Fibroblast of lung (primary cell): ENCODE measurements at regions not wholly inside any gene's neighbourhood (a gene's known extent, or its start where the extent isn't known, plus 50 kb on each side); places are given as distances from the start of the nearest gene placed in this dataset.

ENCODE experiments used
- CTCF ChIP-seq, 2 donors: IDR thresholded peaks in 1 of 2; conservative IDR thresholded peaks in 1 of 2; 1 replicate in 1 of 2; 2 replicates in 1 of 2; pipeline ENCODE4 v1.5.1; 2011 to 2012; ENCODE audit warnings: low read length in 2 of 2, control low read depth in 1 of 2, inconsistent platforms in 1 of 2, low read depth in 1 of 2, mild to moderate bottlenecking in 1 of 2
- EZH2 ChIP-seq: IDR thresholded peaks from 2 replicates; pipeline ENCODE4 v1.5.1; 2012; ENCODE audit warnings: low read length, control low read depth, mild to moderate bottlenecking; ENCODE audit errors: missing control alignments

GRCh38 chr5:43903129-43903528, 300.1 kb downstream of the NNT start:
- TF ChIP-seq CTCF (conservative IDR thresholded peaks at IDR 0.05 in 1 of 2, IDR thresholded peaks at IDR 0.05 in 1 of 2; ENCODE audit: low read depth in 1 of 2, low read length in 2 of 2) (no peak), EZH2 (no peak)
